NCI-H1930 (cell line): ENCODE measurements at regions not wholly inside any gene's neighbourhood (a gene's known extent, or its start where the extent isn't known, plus 50 kb on each side); places are given as distances from the start of the nearest gene placed in this dataset.
A peak's percentile ranks its signal among the peaks of the same experiment; 100 is the strongest.
"Not testable (repeated sequence)": the region's sequence is repeated elsewhere in the genome, so short reads cannot be mapped to it uniquely, and the experiment has no call there.

Experiments
- DNase-seq, 2 experiments: peaks; one replicate each; lab custom pipeline; 2025; lab: John Stamatoyannopoulos, UW

GRCh38 chr6:71602385-71603007 is 283.9 kb upstream of the RIMS1 start:
- no peak for DNase-seq

- DNase-seq = no peak
Observed at GRCh38 chr6:71603021-71603420, 283.3 kb upstream of the RIMS1 start.

- no peak for DNase-seq
Observed at GRCh38 chr6:71608646-71609045, 277.7 kb upstream of the RIMS1 start.

DNA sequence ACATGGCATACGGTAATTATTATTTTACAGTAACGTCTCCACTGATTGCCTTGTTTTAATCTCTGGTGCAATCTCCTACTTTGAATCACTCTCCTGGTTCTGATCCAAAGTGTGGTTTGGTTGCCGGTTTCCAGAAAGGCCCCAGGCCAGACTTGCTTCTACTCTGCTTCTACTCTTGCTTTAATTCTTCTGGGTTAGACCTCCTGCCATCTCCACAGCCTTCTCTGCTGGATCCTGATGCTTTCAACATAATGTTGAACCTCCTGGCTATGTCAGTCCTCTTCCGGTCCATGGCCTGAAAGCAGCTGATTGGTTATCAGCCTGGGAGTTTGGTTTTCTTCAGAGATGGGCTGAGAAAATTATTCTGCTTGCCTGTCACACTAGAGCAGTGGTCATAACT is 266.5 kb upstream of the RIMS1 start:
- no peak for DNase-seq

- DNase-seq = peak in 1 of 2 experiments; percentile 3
Observed at GRCh38 chr6:71621918-71622519, 264.3 kb upstream of the RIMS1 start.

GRCh38 chr6:71642120-71642519 is 244.2 kb upstream of the RIMS1 start:
- DNase-seq = no peak

DNA sequence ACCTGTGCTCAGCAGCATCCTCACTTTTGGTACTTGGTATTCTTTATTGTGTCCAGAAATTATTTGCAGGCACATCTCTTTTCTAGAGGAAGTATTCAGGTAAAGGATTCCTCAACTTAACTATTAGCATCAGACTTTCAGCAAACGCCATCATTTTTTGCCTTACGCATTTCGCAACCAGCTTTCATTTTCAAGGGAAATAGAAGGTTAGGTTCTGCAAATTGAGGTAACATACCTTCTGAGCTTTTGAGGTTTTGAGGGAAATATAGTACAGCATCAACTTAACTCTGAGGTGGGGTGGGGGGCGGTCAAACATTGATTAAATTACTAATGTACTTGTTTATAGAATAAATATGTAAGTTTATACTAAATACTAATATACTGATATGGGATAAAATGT is 243.6 kb upstream of the RIMS1 start:
- no peak for DNase-seq

- no peak for DNase-seq
Observed at GRCh38 chr6:71645299-71645698, 241.1 kb upstream of the RIMS1 start.

DNA sequence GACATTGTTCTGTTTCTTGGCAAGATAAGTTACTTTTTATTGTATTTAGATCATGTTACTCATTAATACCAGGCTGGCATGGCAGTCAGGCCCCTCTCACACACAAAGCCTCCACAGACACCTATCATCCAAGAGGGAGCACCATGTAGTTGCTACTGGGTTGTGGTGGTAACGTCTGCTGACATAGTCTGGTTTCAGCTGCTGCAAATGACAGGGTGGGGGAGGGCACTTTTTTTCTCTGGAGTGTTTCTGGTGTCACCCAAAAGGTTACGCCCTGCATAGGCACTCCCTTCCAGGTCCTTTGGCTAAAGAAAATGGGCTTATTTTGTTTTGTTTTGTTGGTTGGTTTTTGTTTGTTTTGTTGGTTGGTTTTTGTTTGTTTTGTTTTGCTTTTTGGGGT is 236.4 kb upstream of the RIMS1 start:
- no peak for DNase-seq

- no peak for DNase-seq
Observed at GRCh38 chr6:71651636-71652035, 234.7 kb upstream of the RIMS1 start.

- DNase-seq = no peak
Observed at GRCh38 chr6:71656121-71656520, 230.2 kb upstream of the RIMS1 start.

GRCh38 chr6:71665931-71666330 is 220.4 kb upstream of the RIMS1 start:
- no peak for DNase-seq

- DNase-seq = no peak
Observed at GRCh38 chr6:71672876-71673275, 213.5 kb upstream of the RIMS1 start.

DNA sequence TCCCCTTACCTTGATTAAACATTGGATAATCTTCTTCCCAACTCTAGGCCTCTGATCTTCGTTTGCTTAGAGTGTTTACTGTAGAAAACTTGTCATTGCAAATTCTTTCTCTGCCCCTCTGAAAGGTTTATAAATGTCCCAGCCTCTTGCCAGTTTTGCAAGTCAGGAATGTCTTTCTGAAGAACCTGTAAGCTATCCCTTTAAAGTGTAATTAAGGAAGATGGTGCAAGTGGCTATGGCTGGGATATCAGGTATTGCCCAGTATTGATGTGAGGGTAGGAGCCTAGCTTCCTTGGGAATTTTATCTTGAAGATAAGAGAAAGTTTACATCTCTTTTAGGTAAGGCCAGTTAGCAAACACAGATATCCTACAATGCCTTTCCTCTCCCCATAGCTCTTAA is 211.0 kb upstream of the RIMS1 start:
- no peak for DNase-seq

DNA sequence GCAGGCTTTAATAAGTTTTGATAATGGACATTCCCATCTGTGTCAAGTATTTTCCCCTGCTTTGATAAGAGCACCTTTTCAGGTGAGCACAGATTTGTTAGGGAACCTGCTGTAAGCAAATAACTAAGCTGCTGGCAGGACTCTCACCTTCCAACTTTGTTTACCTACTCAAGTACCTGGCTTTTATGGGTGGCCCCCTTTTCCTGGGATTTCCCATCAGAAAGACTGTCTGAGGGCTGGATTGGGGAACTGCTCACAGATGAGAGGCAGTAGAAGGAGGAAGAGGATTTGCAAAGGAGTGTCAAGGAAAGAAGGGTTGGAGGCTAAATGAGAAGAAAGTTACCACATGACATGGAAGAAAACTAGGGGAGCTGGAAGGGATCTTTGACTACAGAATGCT is 210.1 kb upstream of the RIMS1 start:
- DNase-seq = no peak

GRCh38 chr6:71678091-71678490 is 208.3 kb upstream of the RIMS1 start:
- no peak for DNase-seq

DNA sequence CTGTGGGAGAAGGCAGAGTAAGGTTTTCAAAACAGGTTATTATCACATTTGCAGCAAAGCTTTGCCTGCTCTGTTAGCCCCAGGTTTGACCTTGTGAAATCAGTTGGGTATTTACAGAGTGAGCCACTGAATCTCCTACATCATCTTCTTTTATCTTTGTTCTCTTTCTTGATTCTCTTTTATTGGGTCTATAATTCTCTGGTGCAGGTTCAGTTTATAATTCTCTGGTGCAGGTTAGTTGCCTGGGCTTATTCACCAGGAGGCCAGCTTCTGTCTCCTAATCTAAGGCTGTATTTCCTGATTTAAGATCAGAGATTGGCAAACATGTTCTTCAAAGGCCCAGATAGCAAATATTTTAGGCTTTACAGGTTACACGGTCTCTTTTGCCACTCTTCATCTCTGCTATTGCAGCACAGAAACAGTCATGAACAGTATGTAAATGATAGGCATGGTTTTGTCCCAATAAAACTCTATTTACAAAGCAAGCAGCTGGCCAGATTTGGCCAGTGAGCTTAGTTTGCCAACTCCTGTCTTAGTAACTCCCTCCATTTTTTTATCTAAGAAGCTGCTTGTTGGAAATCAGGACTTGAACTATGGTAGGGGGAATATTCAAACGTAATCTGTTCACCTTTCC is 205.0 kb upstream of the RIMS1 start:
- no peak for DNase-seq

- not testable (repeated sequence) for DNase-seq
Observed at GRCh38 chr6:71686021-71686677, 200.2 kb upstream of the RIMS1 start.

DNA sequence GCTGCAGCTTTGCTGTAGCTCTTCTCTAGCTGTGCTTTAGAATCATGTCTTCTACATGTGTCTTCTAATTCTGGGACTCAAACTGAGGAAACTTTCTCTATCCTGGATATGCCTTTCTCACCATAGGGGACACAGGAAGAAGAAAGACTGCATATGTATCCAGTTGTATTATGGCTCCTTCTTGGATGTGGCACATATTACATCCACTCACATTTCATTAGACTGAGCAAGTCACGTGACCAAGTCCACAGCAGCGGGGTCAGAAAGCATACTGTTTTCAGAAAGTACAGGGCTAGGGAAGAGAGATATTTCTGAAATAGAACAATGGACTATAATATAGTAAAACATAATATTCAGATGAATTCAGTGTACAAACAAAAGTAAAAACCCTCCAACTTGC is 187.6 kb upstream of the RIMS1 start:
- no peak for DNase-seq

- no peak for DNase-seq
Observed at GRCh38 chr6:71706523-71706922, 179.8 kb upstream of the RIMS1 start.

- no peak for DNase-seq
Observed at GRCh38 chr6:71707059-71707458, 179.3 kb upstream of the RIMS1 start.

DNA sequence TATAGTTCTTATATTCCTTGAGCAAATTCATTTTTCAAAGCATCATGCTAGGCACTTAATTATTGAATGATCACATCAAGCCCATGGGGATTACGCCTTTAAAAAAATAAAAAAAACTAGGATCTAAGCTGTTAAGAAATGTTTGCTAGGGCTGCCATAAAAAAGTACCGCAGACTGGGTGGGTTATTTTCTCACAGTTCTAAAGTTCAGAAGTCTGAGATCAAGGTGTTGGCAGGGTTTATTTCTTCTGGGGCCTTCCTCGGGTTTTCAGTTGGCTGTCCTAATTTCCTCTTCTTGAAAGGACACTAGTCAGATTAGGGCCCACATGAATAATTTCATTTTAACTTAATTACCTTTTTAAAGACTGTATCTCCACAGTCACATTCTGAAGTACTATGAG is 165.6 kb upstream of the RIMS1 start:
- DNase-seq = no peak

DNA sequence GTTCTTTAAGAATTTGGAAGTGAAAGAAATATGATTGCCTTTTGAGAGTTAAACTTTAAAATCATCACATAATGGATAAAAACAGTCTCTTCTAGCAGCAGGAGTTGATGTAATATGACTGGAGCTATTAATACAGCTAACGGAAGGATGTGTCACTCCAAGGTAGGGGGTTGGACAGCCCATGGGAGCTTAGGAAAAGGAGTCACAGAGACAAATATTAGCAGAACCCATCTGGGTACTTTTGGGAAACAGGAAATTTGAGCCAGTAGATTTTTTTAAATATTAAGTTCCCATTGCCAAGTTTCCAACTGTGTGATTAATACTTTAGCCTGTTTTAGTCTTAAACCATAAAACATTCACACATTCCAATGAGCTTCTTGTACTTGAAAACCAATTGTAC is 164.7 kb upstream of the RIMS1 start:
- DNase-seq = no peak
